A549 (cell line): ENCODE measurements at regions not wholly inside any gene's neighbourhood (a gene's known extent, or its start where the extent isn't known, plus 50 kb on each side); places are given as distances from the start of the nearest gene placed in this dataset.

Experiments used
- CBX2 ChIP-seq: fragments of 200-600 bp; sonication (generic); IDR thresholded peaks from 2 replicates; pipeline ENCODE4 v1.6.1; 2016; ENCODE audit warnings: low read depth, mild to moderate bottlenecking, borderline replicate concordance
- E2F6 ChIP-seq: IDR thresholded peaks from 2 replicates; pipeline ENCODE4 v1.6.1; 2012; ENCODE audit warnings: low read depth, borderline replicate concordance
- HDAC2 ChIP-seq: fragments of 200-600 bp; sonication (generic); IDR thresholded peaks from 2 replicates; pipeline ENCODE4 v1.6.1; 2016
- HMGXB4 ChIP-seq: fragments of 250-450 bp; sonication (Bioruptor Pico); IDR thresholded peaks from 2 replicates; pipeline ENCODE4 v1.5.0; 2021; ENCODE audit warnings: mild to moderate bottlenecking, moderate library complexity, borderline replicate concordance
- KDM1A ChIP-seq: fragments of 200-600 bp; sonication (generic); IDR thresholded peaks from 2 replicates; pipeline ENCODE4 v1.6.1; 2016; ENCODE audit warnings: low read depth, mild to moderate bottlenecking
- MYC ChIP-seq: IDR thresholded peaks from 2 replicates; pipeline ENCODE4 v1.6.1; 2012; ENCODE audit warnings: mild to moderate bottlenecking, inconsistent platforms, low read length, improper control_type of control experiment, borderline replicate concordance
- PBX3 ChIP-seq: IDR thresholded peaks from 2 replicates; pipeline ENCODE4 v1.6.1; 2012
- PHF8 ChIP-seq: fragments of 200-600 bp; sonication (generic); IDR thresholded peaks from 2 replicates; pipeline ENCODE4 v1.6.1; 2016; ENCODE audit warnings: low read depth, mild to moderate bottlenecking, antibody characterized with exemption, moderate library complexity, borderline replicate concordance
- POLR2A ChIP-seq: IDR thresholded peaks from 2 replicates; pipeline ENCODE4 v1.6.1; 2012; ENCODE audit warnings: mild to moderate bottlenecking, low read length
- RAD21 ChIP-seq, 2 experiments: fragments of >200 bp in 1 of 2; sonication (Bioruptor Twin) in 1 of 2; formaldehyde crosslinking in 1 of 2; IDR thresholded peaks in 1 of 2; conservative IDR thresholded peaks in 1 of 2; 2 replicates in 1 of 2; 3 replicates in 1 of 2; pipeline ENCODE4 v1.6.1; 2012 to 2018; ENCODE audit warnings: inconsistent platforms in 1 of 2
- RCOR1 ChIP-seq: fragments of 150-350 bp; IDR thresholded peaks from 2 replicates; pipeline ENCODE4 v1.6.1; 2014; ENCODE audit warnings: antibody characterized with exemption, low read length, low read depth
- SMC3 ChIP-seq: fragments of >200 bp; sonication (Bioruptor Twin); formaldehyde crosslinking; IDR thresholded peaks from 3 replicates; pipeline ENCODE4 v1.6.1; 2018; ENCODE audit warnings: inconsistent platforms
- TF ChIP-seq, protein P1 (sequence below): fragments of >200 bp; sonication (Bioruptor Twin); formaldehyde crosslinking; IDR thresholded peaks from 3 replicates; pipeline ENCODE4 v1.5.1; 2016
- TF ChIP-seq, protein P2 (sequence below): IDR thresholded peaks from 2 replicates; pipeline ENCODE4 v1.6.1; 2012

- TF ChIP-seq SMC3 (no peak), POLR2A (no peak), HMGXB4 (CRISPR knock-in tag) (no peak), RCOR1 (no peak), PBX3 (no peak), MYC (no peak), PHF8 (no peak), RAD21 (conservative IDR thresholded peaks at IDR 0.05 in 1 of 2, IDR thresholded peaks at IDR 0.05 in 1 of 2) (no peak), HDAC2 (no peak), CBX2 (no peak), E2F6 (no peak), KDM1A (no peak)
- TF ChIP-seq, protein P1, sequence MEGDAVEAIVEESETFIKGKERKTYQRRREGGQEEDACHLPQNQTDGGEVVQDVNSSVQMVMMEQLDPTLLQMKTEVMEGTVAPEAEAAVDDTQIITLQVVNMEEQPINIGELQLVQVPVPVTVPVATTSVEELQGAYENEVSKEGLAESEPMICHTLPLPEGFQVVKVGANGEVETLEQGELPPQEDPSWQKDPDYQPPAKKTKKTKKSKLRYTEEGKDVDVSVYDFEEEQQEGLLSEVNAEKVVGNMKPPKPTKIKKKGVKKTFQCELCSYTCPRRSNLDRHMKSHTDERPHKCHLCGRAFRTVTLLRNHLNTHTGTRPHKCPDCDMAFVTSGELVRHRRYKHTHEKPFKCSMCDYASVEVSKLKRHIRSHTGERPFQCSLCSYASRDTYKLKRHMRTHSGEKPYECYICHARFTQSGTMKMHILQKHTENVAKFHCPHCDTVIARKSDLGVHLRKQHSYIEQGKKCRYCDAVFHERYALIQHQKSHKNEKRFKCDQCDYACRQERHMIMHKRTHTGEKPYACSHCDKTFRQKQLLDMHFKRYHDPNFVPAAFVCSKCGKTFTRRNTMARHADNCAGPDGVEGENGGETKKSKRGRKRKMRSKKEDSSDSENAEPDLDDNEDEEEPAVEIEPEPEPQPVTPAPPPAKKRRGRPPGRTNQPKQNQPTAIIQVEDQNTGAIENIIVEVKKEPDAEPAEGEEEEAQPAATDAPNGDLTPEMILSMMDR: no peak
- TF ChIP-seq, protein P2, sequence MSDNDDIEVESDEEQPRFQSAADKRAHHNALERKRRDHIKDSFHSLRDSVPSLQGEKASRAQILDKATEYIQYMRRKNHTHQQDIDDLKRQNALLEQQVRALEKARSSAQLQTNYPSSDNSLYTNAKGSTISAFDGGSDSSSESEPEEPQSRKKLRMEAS: no peak
Observed at GRCh38 chr9:129473523-129474244, 147.2 kb downstream of the C9orf50 start.
